Choroid plexus epithelial cell (primary cell): ENCODE measurements at regions not wholly inside any gene's neighbourhood (a gene's known extent, or its start where the extent isn't known, plus 50 kb on each side); places are given as distances from the start of the nearest gene placed in this dataset.

Experiments
- DNase-seq: peaks from one replicate; pipeline ENCODE4 v3.0.0-alpha.2; 2010; ENCODE audit warnings: low read depth
- H3K4me3 ChIP-seq: 2 replicates; pipeline ENCODE4 v1.5.1; 2011; ENCODE audit warnings: low read depth, mild to moderate bottlenecking, control low read depth, low read length, moderate library complexity
- CTCF ChIP-seq: conservative IDR thresholded peaks from 2 replicates; pipeline ENCODE4 v1.5.1; 2011; ENCODE audit warnings: low read depth, mild to moderate bottlenecking, control low read depth, inconsistent platforms, low read length, moderate library complexity

- H3K4me3 ChIP-seq: no peak overlapping the region
- no peak for TF ChIP-seq CTCF
- no peak for DNase-seq
Observed at GRCh38 chr12:90871726-90872096, 83.3 kb downstream of the CCER1 start.

GRCh38 chr12:90870971-90871725 lies 83.8 kb downstream of the CCER1 start:
- no peak overlapping the region for H3K4me3 ChIP-seq
- no peak for TF ChIP-seq CTCF
- no peak for DNase-seq

GRCh38 chr12:90868626-90869025 lies 86.3 kb downstream of the CCER1 start:
- no peak for TF ChIP-seq CTCF
- H3K4me3 ChIP-seq: no peak overlapping the region
- no peak for DNase-seq

- H3K4me3 ChIP-seq: no peak overlapping the region
- no peak for TF ChIP-seq CTCF
- no peak for DNase-seq
Observed at GRCh38 chr12:90859591-90859990, 95.4 kb downstream of the CCER1 start.

- H3K4me3 ChIP-seq: no peak overlapping the region
- DNase-seq: peak; percentile 4
- TF ChIP-seq CTCF: no peak
Observed at GRCh38 chr12:90858252-90858651, 96.7 kb downstream of the CCER1 start.

- no peak for DNase-seq
- H3K4me3 ChIP-seq: no peak overlapping the region
- no peak for TF ChIP-seq CTCF
Observed at GRCh38 chr12:90855534-90855933, 99.4 kb downstream of the CCER1 start.

- DNase-seq: peak; percentile 78
- no peak overlapping the region for H3K4me3 ChIP-seq
- peak; percentile 80 for TF ChIP-seq CTCF
Observed at GRCh38 chr12:90854136-90854689, 100.8 kb downstream of the CCER1 start.
